Lung (tissue), 11 donors: ENCODE measurements at regions not wholly inside any gene's neighbourhood (a gene's known extent, or its start where the extent isn't known, plus 50 kb on each side); places are given as distances from the start of the nearest gene placed in this dataset.

Experiments
- ATAC-seq: fragments of 200-7000 bp; cut with Tn5 transposase; one replicate; pipeline ENCODE4 v1.9.1; 2020; ENCODE audit warnings: moderate number of reproducible peaks; ENCODE audit not compliant: insufficient read depth, low FRiP score
- DNase-seq, 3 donors: peaks; one replicate each; pipeline ENCODE4 v3.0.0-alpha.2; 2013 to 2017
- H3K27ac ChIP-seq, 2 donors: one replicate each; pipeline ENCODE4 v1.5.1; 2013; ENCODE audit warnings: mild to moderate bottlenecking in 2 of 2, moderate library complexity in 2 of 2, control low read depth in 1 of 2, inconsistent platforms in 1 of 2, low read depth in 1 of 2, low read length in 1 of 2
- H3K27me3 ChIP-seq, 3 donors: one replicate each; pipeline ENCODE4 v1.5.1; 2013; ENCODE audit warnings: low read length in 2 of 3; ENCODE audit not compliant: control insufficient read depth in 3 of 3, insufficient read depth in 3 of 3
- H3K36me3 ChIP-seq, 4 donors: one replicate each; pipeline ENCODE4 v1.5.1; 2013; ENCODE audit warnings: low read length in 4 of 4, mild to moderate bottlenecking in 1 of 4, moderate library complexity in 1 of 4; ENCODE audit not compliant: control insufficient read depth in 4 of 4, insufficient read depth in 4 of 4
- H3K4me1 ChIP-seq, 5 donors: one replicate each; pipeline ENCODE4 v1.5.1; 2013; ENCODE audit warnings: low read length in 5 of 5, mild to moderate bottlenecking in 2 of 5, moderate library complexity in 1 of 5; ENCODE audit not compliant: control insufficient read depth in 5 of 5, insufficient read depth in 5 of 5
- H3K4me3 ChIP-seq: one replicate; pipeline ENCODE4 v1.5.1; 2013; ENCODE audit warnings: mild to moderate bottlenecking, control low read depth, moderate library complexity
- H3K9ac ChIP-seq, 2 donors: one replicate each; pipeline ENCODE4 v1.5.1; 2013; ENCODE audit warnings: low read length in 2 of 2, control low read depth in 1 of 2; ENCODE audit not compliant: insufficient read depth in 1 of 2
- H3K9me3 ChIP-seq, 4 donors: one replicate each; pipeline ENCODE4 v1.5.1; 2013; ENCODE audit warnings: low read length in 3 of 4, mild to moderate bottlenecking in 1 of 4, moderate library complexity in 1 of 4; ENCODE audit not compliant: control insufficient read depth in 4 of 4, insufficient read depth in 3 of 4
- WGBS, 2 donors: extraction: QIAGEN DNeasy Blood & Tissue Kit; methylation state at CpG; one replicate each; pipeline ENCODE4 v1.1.7; 2013; 5-methylcytosine and 5-hydroxymethylcytosine counted together
- TF ChIP-seq, protein P1 (sequence below): IDR thresholded peaks from 2 replicates; pipeline ENCODE4 v1.5.1; 2012; ENCODE audit warnings: mild to moderate bottlenecking; ENCODE audit errors: control extremely low read depth, extremely low read depth
- donor health status: control.
- donor health status: control.
- donor health status: Bipolar disorder and iron deficiency.
- donor health status: healthy.
- donor health status: DM: yes; HTN: yes; CAD: no.

DNA sequence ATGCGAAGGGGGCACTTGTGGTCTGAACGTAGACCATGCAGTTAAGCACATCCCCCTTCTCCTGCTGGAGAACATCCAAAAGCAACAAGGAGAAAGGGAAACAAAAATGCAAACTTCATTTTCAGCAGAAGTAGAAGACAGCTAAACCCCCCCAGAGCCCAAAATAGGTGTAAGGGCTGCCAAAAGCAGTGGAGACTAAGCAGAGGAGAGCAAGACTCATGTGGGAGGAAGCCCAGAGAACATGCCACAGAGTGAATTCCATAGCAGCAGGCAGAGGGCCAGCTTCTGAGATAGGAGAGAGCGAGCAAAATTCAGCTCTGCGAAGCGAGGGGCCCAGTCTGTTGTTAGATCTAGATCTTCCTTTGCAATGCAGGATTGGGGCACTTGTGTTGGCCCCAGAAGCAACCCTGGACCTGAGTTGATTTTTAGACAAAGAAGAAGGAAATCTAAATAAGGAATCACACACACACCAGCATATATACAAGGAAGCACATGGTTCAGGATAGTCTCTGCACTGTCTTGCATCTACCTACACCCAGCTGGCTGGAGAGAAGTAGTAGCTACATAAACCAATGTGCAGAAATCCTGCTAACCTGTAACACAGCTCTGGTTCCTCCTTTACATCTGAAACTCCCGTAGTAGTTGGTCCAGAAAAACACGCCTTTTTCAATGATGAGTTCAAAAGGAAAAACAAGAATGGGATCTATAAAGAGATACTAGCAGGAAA, 199.6 kb downstream of the SPRY2 start:
- H3K36me3 ChIP-seq: no peaks in the 10 kb centered on the region
- ATAC-seq: no peak
- no peaks in the 10 kb centered on the region for H3K27me3 ChIP-seq
- H3K4me3 ChIP-seq: no peak overlapping the region
- DNase-seq: peak; percentile 58 to 80 (median 74)
- no peak overlapping the region for H3K9ac ChIP-seq
- no peaks in the 10 kb centered on the region for H3K9me3 ChIP-seq
- peaks cover 0 to 21% (median 10%) of the 10 kb centered on the region in 5 donors for H3K4me1 ChIP-seq
- H3K27ac ChIP-seq: peak overlapping the region; percentile 20 to 78
- 66 to 75% methylated on average over 7 of the region's 7 CpGs for WGBS, 2 donors
- TF ChIP-seq, protein P1, sequence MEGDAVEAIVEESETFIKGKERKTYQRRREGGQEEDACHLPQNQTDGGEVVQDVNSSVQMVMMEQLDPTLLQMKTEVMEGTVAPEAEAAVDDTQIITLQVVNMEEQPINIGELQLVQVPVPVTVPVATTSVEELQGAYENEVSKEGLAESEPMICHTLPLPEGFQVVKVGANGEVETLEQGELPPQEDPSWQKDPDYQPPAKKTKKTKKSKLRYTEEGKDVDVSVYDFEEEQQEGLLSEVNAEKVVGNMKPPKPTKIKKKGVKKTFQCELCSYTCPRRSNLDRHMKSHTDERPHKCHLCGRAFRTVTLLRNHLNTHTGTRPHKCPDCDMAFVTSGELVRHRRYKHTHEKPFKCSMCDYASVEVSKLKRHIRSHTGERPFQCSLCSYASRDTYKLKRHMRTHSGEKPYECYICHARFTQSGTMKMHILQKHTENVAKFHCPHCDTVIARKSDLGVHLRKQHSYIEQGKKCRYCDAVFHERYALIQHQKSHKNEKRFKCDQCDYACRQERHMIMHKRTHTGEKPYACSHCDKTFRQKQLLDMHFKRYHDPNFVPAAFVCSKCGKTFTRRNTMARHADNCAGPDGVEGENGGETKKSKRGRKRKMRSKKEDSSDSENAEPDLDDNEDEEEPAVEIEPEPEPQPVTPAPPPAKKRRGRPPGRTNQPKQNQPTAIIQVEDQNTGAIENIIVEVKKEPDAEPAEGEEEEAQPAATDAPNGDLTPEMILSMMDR: no peak

DNA sequence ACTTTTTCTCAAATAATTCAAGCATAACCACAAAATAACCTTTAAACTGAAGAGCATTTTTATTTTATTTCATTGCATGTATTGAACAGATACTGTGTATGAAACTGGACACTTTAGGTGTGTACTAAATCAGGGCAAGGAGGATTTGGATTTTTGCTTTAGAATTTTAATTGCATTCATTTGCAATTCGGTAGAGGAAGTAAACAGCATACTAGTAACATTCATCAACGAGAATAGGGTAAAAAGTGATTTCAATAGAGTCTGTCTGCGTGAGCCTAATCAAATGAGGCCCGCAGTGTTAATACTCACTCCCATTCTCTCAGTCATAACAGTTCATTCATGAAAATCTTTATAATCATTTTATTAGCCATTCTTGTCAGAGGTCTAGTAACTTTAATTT, 200.2 kb downstream of the SPRY2 start:
- Histone ChIP-seq H3K36me3 (no peaks in the 10 kb centered on the region), H3K9me3 (no peaks in the 10 kb centered on the region), H3K4me3 (no peak overlapping the region), H3K27me3 (no peaks in the 10 kb centered on the region), H3K4me1 (peaks cover 0 to 21% (median 10%) of the 10 kb centered on the region in 5 donors), H3K9ac (no peak overlapping the region), H3K27ac (peak overlapping the region in 1 of 2 donors; percentile 62)
- ATAC-seq (no peak), DNase-seq (no peak)
- WGBS, 2 donors: 64 to 90% methylated on average over 4 of the region's 4 CpGs
- TF ChIP-seq, protein P1: no peak

DNA sequence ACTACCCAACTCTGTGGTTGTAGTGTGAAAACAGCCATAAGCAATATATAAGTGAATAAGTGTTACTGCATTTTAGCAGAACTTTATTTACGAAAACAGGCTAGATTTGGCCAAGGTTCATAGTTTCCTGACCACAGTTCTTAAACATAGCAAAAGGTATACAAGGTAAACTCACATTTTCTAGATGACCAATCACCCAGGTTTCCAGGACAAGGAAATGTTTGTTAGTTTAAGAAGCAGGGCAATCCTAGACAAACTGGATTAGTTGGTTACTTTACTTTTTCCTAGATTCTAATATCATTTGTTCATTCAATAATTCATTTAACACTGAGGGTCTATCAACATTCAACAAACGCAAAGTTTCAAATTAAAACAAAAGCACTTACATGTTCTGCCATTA, 201.7 kb downstream of the SPRY2 start:
- 95 to 96% methylated on average over 2 of the region's 2 CpGs for WGBS, 2 donors
- TF ChIP-seq, protein P1: no peak
- ATAC-seq (no peak), DNase-seq (no peak)
- H3K27me3 ChIP-seq: no peaks in the 10 kb centered on the region
- no peak overlapping the region for H3K27ac ChIP-seq
- H3K4me1 ChIP-seq: peaks cover 0 to 18% (median 7%) of the 10 kb centered on the region in 5 donors
- no peak overlapping the region for H3K9ac ChIP-seq
- no peaks in the 10 kb centered on the region for H3K9me3 ChIP-seq
- no peaks in the 10 kb centered on the region for H3K36me3 ChIP-seq
- H3K4me3 ChIP-seq: no peak overlapping the region

DNA sequence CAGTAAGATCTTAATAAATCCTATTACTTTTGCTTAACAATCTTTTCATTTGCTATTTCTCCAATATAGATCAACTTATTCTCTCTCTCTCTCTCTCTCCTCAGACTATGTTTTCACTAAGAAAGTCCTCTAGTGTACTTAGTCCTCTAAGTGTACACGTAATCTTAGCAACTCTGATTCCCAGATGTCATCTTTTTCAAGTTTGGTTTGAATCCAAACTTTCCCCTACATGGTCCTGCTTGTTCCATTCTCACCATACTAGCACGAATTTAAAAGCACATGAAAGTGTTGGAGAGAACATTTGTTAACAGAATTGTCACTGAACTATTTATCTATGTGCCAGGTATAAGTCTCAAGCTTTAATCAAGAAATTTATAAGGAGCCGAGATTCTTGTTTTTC, 202.9 kb downstream of the SPRY2 start:
- no peak overlapping the region for H3K9ac ChIP-seq
- no peaks in the 10 kb centered on the region for H3K27me3 ChIP-seq
- peak overlapping the region in 1 of 2 donors; percentile 21 for H3K27ac ChIP-seq
- no peaks in the 10 kb centered on the region for H3K9me3 ChIP-seq
- H3K36me3 ChIP-seq: no peaks in the 10 kb centered on the region
- TF ChIP-seq, protein P1: no peak
- DNase-seq (no peak), ATAC-seq (no peak)
- WGBS, 2 donors: 64 to 85% methylated on average over 3 of the region's 3 CpGs
- no peak overlapping the region for H3K4me3 ChIP-seq
- peaks cover 0 to 30% (median 10%) of the 10 kb centered on the region in 5 donors for H3K4me1 ChIP-seq
